ENCODE measurements at regions not wholly inside any gene's neighbourhood (a gene's known extent, or its start where the extent isn't known, plus 50 kb on each side); places are given as distances from the start of the nearest gene placed in this dataset.

DNA sequence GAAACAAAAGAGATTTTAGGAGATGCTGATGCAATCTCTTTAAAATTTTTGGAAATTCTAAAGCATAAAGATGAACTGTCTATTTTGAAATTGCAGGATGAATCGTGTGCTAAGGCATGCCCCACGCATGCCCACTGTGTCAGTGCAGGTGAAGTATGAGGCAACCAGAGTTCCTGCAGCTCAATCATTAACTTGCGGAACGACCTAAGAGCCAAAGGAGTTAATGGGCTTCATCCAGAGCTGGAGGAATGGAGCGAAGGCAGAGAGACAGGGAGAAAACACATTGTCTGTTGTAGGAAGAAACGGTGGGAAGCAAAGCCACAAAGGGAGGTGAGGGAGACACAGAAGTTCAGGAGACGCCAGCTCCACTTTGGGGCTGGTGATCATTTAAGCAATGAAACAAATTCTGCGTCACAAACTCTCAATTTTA lies 265.2 kb downstream of the CCDC85A start (continued):
- TF ChIP-seq, protein P1, sequence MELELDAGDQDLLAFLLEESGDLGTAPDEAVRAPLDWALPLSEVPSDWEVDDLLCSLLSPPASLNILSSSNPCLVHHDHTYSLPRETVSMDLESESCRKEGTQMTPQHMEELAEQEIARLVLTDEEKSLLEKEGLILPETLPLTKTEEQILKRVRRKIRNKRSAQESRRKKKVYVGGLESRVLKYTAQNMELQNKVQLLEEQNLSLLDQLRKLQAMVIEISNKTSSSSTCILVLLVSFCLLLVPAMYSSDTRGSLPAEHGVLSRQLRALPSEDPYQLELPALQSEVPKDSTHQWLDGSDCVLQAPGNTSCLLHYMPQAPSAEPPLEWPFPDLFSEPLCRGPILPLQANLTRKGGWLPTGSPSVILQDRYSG (CRISPR knock-in tag; IDR thresholded peaks at IDR 0.05) = no peak
- TF ChIP-seq ZNF605 (CRISPR knock-in tag; IDR thresholded peaks at IDR 0.05) (no peak), PLRG1 (conservative IDR thresholded peaks at IDR 0.05) (no peak), ZNF556 (CRISPR knock-in tag; IDR thresholded peaks at IDR 0.05; ENCODE audit: borderline replicate concordance) (no peak; the same call in 1 of the 2 replicates), HMGA1 (CRISPR knock-in tag; conservative IDR thresholded peaks at IDR 0.05) (no peak), BORCS8-MEF2B (CRISPR knock-in tag; IDR thresholded peaks at IDR 0.05) (no peak), ZNF160 (CRISPR knock-in tag; IDR thresholded peaks at IDR 0.05) (no peak), ZSCAN20 (CRISPR knock-in tag; IDR thresholded peaks at IDR 0.05; ENCODE audit: borderline replicate concordance) (no peak), RFX1 (IDR thresholded peaks at IDR 0.05) (no peak), HMG20B (CRISPR knock-in tag; conservative IDR thresholded peaks at IDR 0.05) (no peak), JDP2 (CRISPR knock-in tag; IDR thresholded peaks at IDR 0.05; ENCODE audit: borderline replicate concordance) (no peak), KDM6A (CRISPR knock-in tag; IDR thresholded peaks at IDR 0.05; ENCODE audit: low read depth) (no peak), ZNF343 (CRISPR knock-in tag; IDR thresholded peaks at IDR 0.05) (no peak), ZNF382 (CRISPR knock-in tag; IDR thresholded peaks at IDR 0.05; ENCODE audit: borderline replicate concordance) (no peak), ZNF713 (CRISPR knock-in tag; IDR thresholded peaks at IDR 0.05) (no peak), GATAD2A (CRISPR knock-in tag; IDR thresholded peaks at IDR 0.05) (peak; percentile 58; the same call in 1 of the 2 replicates), FUBP1 (CRISPR knock-in tag; IDR thresholded peaks at IDR 0.05; ENCODE audit: borderline replicate concordance) (no peak), ZNF10 (CRISPR knock-in tag; IDR thresholded peaks at IDR 0.05; ENCODE audit: borderline replicate concordance, low read depth) (no peak), ZNF264 (CRISPR knock-in tag; IDR thresholded peaks at IDR 0.05) (no peak), NR3C1 (CRISPR knock-in tag; IDR thresholded peaks at IDR 0.05) (no peak), KDM1A (CRISPR knock-in tag; IDR thresholded peaks at IDR 0.05) (no peak), KLF6 (CRISPR knock-in tag; IDR thresholded peaks at IDR 0.05) (no peak), ZNF878 (CRISPR knock-in tag; IDR thresholded peaks at IDR 0.05) (no peak), ERF (CRISPR knock-in tag; IDR thresholded peaks at IDR 0.05) (no peak), ZUFSP (CRISPR knock-in tag; IDR thresholded peaks at IDR 0.05; ENCODE audit: borderline replicate concordance) (no peak)
- TF ChIP-seq, protein P2, sequence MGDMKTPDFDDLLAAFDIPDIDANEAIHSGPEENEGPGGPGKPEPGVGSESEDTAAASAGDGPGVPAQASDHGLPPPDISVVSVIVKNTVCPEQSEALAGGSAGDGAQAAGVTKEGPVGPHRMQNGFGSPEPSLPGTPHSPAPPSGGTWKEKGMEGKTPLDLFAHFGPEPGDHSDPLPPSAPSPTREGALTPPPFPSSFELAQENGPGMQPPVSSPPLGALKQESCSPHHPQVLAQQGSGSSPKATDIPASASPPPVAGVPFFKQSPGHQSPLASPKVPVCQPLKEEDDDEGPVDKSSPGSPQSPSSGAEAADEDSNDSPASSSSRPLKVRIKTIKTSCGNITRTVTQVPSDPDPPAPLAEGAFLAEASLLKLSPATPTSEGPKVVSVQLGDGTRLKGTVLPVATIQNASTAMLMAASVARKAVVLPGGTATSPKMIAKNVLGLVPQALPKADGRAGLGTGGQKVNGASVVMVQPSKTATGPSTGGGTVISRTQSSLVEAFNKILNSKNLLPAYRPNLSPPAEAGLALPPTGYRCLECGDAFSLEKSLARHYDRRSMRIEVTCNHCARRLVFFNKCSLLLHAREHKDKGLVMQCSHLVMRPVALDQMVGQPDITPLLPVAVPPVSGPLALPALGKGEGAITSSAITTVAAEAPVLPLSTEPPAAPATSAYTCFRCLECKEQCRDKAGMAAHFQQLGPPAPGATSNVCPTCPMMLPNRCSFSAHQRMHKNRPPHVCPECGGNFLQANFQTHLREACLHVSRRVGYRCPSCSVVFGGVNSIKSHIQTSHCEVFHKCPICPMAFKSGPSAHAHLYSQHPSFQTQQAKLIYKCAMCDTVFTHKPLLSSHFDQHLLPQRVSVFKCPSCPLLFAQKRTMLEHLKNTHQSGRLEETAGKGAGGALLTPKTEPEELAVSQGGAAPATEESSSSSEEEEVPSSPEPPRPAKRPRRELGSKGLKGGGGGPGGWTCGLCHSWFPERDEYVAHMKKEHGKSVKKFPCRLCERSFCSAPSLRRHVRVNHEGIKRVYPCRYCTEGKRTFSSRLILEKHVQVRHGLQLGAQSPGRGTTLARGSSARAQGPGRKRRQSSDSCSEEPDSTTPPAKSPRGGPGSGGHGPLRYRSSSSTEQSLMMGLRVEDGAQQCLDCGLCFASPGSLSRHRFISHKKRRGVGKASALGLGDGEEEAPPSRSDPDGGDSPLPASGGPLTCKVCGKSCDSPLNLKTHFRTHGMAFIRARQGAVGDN (CRISPR knock-in tag; IDR thresholded peaks at IDR 0.05) = no peak
